ENCODE measurements at regions not wholly inside any gene's neighbourhood (a gene's known extent, or its start where the extent isn't known, plus 50 kb on each side); places are given as distances from the start of the nearest gene placed in this dataset.

DNA sequence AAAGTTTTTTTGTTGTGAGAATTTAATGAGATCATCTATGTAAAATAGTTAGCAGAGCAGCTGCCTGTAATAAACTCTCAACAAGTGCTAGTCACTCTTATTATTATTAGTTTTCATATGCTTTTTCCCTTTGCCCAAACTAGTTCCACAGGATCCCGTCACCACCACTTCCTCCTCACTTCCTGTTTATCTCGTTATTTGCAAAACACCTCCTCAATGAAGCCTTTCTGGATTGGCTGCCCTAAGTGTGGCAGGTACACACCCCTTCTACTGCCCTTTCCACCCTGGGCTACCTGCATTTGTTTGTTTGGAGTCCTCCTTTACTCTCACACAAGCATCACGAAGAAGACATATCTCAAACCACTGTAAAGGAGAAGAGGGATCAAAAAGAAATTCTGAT lies 54.4 kb upstream of the KLF3 start:
- no peak for DNase-seq

DNA sequence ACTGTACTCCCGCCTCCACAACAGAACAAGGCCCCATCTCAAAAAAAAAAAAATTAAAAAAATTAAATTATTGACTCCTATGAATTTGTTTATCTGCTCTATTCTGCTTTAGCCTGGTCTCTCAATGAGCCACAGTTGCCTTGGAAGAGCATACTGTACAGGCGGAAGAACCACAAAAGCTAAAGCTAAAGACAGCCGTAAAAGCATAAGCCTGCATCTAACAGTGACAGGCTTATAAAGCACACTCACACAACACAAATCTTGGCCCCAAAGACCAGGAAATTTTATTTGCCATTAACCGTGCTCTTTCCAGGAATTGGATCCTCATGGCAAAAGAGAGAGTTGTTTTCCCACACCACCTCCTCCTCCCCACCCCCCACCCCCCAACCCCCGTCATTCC lies 53.5 kb upstream of the KLF3 start:
- no peak for DNase-seq

DNA sequence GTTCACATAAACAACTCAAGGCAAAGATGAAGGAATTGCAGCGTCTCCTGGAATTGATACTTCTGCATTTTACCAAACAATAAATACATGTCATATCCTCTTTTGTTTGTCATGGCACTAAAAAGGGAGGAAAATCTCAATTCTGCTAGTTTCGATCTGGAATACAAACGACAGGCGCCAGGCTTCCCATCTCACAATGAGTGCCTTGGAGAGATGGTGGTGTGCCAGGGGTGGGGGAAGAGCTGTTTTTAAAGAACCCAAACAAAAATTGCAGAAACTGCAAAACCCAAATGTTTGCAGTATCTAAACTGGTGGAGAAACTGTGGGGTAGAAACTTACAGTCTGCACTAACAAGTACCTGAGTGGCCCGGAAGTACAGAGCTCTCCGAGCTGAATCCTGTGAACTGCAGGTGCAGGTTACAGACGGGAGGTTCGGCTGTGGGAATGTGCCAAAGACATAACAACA lies 53.0 kb upstream of the KLF3 start:
- no peak for DNase-seq

DNA sequence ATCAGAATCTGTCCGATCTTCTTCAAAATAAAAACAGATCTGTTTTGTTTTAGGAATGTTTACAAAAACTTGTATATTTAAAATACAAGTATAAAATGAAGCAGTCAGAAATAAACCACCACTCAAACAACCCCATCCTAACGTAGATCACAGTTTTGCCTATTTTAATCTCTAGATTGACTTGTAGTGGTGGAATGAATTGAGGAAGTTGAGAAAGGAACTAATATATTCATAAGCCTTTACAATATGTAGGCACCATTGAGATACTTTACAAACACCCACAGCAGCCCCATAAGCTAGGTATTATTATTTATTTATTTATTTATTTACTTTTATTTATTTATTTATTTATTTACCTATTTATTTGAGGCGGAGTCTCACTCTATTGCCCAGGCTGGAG lies 52.3 kb upstream of the KLF3 start:
- no peak for DNase-seq

DNA sequence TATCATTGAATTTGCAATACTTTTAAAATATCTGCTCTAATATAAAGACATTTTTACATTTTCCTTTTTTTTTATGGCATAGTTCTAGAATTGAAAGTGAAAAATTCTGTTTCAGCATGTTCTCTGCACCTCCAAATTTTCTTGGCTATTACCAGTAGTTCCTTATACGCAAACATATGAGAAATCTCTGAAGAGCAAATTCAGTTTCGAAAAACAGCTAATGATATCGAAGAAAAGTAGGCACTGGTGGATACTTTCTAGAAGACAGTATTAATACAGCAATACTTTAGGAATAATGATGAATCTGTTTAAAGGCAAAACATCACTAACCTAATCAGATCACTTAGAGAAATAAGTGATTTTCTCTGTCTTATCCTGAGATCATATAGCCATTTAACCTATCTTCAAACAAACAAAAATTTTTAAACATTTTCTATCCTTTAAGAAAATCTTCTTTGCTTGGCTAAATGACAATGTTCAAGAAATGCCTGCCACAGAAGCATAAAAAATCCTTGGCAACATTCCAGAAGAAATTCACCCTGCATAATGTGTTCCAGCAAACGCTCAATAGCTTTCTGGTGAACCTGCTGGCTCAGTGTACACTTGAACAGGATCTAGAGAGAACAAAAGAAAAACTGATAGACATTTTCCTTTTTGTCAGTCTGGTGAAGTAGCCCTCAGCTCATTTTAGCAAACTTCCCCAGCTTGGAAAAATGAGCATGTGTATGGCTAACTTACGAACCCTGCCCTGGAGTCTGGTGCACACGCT lies 51.2 kb upstream of the KLF3 start:
- DNase-seq, result no peak
